ENCODE measurements at regions not wholly inside any gene's neighbourhood (a gene's known extent, or its start where the extent isn't known, plus 50 kb on each side); places are given as distances from the start of the nearest gene placed in this dataset.

DNA sequence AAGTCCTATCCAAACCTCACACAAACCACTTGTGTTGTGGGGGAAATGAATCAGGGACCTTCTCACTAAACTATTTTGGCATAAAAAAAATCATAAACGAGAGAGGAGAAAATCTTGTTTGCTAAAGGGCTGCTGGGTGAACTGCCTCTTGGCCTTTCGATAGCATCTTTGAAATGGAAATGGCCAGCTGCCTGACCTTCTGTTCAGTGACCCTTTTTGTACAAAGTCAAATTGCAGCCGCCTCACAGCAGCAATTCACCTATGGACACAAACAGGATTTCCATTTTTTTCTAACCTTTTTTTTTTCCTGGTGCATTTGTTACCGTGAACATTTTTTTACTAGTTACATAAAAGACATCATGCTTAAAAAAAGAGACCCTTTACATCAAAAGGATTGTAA lies 89.0 kb upstream of the ONECUT1 start:
- TF ChIP-seq, protein P1, sequence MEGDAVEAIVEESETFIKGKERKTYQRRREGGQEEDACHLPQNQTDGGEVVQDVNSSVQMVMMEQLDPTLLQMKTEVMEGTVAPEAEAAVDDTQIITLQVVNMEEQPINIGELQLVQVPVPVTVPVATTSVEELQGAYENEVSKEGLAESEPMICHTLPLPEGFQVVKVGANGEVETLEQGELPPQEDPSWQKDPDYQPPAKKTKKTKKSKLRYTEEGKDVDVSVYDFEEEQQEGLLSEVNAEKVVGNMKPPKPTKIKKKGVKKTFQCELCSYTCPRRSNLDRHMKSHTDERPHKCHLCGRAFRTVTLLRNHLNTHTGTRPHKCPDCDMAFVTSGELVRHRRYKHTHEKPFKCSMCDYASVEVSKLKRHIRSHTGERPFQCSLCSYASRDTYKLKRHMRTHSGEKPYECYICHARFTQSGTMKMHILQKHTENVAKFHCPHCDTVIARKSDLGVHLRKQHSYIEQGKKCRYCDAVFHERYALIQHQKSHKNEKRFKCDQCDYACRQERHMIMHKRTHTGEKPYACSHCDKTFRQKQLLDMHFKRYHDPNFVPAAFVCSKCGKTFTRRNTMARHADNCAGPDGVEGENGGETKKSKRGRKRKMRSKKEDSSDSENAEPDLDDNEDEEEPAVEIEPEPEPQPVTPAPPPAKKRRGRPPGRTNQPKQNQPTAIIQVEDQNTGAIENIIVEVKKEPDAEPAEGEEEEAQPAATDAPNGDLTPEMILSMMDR (IDR thresholded peaks at IDR 0.05; ENCODE audit: low read length) = no peak
- TF ChIP-seq EZH2 (optimal IDR thresholded peaks at IDR 0.05; ENCODE audit: low read depth, low read length) (no peak), EZH2phosphoT487 (IDR thresholded peaks at IDR 0.05; ENCODE audit: low read length) (no peak)

Data from MM.1S (cell line).